ENCODE measurements at regions not wholly inside any gene's neighbourhood (a gene's known extent, or its start where the extent isn't known, plus 50 kb on each side); places are given as distances from the start of the nearest gene placed in this dataset.
A peak's percentile ranks its signal among the peaks of the same experiment; 100 is the strongest.

- ChIA-PET CTCF (no interaction called here), POLR2A (no interaction called here)
- TF ChIP-seq, protein P1, sequence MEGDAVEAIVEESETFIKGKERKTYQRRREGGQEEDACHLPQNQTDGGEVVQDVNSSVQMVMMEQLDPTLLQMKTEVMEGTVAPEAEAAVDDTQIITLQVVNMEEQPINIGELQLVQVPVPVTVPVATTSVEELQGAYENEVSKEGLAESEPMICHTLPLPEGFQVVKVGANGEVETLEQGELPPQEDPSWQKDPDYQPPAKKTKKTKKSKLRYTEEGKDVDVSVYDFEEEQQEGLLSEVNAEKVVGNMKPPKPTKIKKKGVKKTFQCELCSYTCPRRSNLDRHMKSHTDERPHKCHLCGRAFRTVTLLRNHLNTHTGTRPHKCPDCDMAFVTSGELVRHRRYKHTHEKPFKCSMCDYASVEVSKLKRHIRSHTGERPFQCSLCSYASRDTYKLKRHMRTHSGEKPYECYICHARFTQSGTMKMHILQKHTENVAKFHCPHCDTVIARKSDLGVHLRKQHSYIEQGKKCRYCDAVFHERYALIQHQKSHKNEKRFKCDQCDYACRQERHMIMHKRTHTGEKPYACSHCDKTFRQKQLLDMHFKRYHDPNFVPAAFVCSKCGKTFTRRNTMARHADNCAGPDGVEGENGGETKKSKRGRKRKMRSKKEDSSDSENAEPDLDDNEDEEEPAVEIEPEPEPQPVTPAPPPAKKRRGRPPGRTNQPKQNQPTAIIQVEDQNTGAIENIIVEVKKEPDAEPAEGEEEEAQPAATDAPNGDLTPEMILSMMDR (IDR thresholded peaks at IDR 0.05; ENCODE audit: insufficient read depth, low read depth, low read length): no peak
- Histone ChIP-seq H3K36me3 (ENCODE audit: control insufficient read depth, insufficient read depth, low read length) (no peaks in the 10 kb centered on the region), H3K4me3 (ENCODE audit: low read depth, low read length) (no peak overlapping the region), H3K27me3 (ENCODE audit: control insufficient read depth, insufficient read depth, low read length) (no peaks in the 10 kb centered on the region)
- no peak for DNase-seq (ENCODE audit: low read depth)
Observed at GRCh38 chr17:33516645-33517044, 223.6 kb upstream of the ASIC2 start.

DNA sequence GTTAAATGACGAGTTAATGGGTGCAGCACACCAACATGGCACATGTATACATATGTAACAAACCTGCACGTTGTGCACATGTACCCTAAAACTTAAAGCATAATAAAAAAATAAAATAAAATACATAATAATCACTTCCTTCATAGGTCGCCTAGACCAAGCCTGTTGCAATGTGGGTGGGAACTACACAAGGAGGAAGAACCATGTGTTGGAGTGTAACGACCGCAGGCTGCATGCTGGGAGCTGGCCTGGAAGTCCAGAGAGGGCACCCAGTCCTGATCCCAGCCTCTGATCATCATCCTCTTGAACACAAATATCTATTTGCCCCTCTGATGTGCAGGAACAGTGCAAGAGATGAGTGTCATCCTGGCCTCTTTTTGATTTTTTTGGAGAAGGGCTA lies 224.7 kb upstream of the ASIC2 start:
- TF ChIP-seq, protein P1 (IDR thresholded peaks at IDR 0.05; ENCODE audit: insufficient read depth, low read depth, low read length): no peak
- no peaks in the 10 kb centered on the region for H3K27me3 ChIP-seq (ENCODE audit: control insufficient read depth, insufficient read depth, low read length)
- H3K36me3 ChIP-seq (ENCODE audit: control insufficient read depth, insufficient read depth, low read length): no peaks in the 10 kb centered on the region
- ChIA-PET POLR2A (no interaction called here), CTCF (no interaction called here)
- DNase-seq (ENCODE audit: low read depth): no peak
- no peak overlapping the region for H3K4me3 ChIP-seq (ENCODE audit: low read depth, low read length)

DNA sequence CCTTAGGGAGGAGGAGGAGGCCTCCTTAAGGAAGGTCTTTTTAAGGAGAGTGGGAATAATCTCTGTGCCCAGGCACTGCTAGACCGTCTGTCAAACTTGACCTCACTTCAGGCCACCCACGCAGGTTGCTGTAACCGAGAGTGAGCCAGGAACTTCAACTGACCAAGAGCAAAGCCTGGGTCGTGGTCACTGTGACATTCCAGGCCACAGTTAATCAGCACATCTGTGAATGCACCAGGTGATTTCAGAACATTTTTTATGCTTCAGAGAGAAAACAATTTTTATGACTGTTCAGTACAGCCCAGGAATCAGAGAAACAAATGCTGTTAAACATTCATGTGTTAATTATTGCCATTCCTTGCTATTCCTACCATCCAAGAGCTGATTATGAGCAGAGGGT lies 226.6 kb upstream of the ASIC2 start:
- CTCF ChIA-PET: interaction anchor here (0.9 to 2.2 kb wide), 4 partner anchors 8 to 15 kb away, joined by 3 to 10 read pairs (median 5); no protein-coding TSS in a partner anchor
- POLR2A ChIA-PET: no interaction called here
- Histone ChIP-seq H3K36me3 (ENCODE audit: control insufficient read depth, insufficient read depth, low read length) (no peaks in the 10 kb centered on the region), H3K27me3 (ENCODE audit: control insufficient read depth, insufficient read depth, low read length) (no peaks in the 10 kb centered on the region), H3K4me3 (ENCODE audit: low read depth, low read length) (no peak overlapping the region)
- TF ChIP-seq, protein P1 (IDR thresholded peaks at IDR 0.05; ENCODE audit: insufficient read depth, low read depth, low read length): no peak
- DNase-seq (ENCODE audit: low read depth): no peak

DNA sequence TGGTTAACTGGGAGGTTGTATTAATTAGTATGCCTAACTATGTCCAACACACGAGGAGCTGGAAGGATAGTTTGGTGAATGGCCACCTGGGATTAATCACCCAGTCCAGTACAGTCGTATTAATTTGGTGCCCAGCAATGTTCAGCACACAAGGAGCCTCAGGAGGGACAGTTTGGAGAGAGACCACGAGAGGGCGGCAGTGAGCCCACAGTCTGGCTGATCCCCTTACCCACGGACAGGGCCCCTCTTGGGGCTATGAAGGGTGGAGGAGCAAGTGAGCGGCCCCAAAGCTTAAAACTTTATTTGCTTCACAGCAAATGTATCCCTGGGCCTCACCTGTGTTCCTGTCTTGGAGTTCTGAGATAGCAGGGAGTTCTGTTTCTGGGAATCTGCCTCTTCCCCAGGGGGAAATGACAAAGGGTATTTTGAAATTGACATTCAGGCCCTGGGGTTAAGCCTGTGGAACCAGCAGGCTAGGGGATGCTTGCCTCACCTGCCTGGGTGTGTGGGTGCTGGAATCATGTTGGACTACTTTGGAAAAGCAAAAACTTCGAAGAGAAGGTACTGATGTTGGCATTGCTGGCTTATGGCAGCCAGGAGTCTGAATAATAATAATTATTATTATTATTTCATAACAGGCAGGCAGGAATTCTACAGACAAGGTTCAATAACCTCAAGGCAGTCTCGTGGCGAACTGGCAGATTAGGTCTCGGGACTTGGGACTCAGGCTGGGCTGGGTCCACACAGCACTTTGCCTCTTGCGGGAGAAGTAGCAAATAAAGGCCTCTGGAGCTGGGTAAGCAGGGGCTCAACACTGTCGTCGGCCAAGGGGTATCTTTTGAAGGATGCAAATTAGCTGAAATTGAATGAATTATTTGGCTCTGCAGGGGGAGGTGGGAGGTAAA lies 227.6 kb upstream of the ASIC2 start:
- H3K36me3 ChIP-seq (ENCODE audit: control insufficient read depth, insufficient read depth, low read length): no peaks in the 10 kb centered on the region
- H3K27me3 ChIP-seq (ENCODE audit: control insufficient read depth, insufficient read depth, low read length): no peaks in the 10 kb centered on the region
- TF ChIP-seq, protein P1 (IDR thresholded peaks at IDR 0.05; ENCODE audit: insufficient read depth, low read depth, low read length): peak; percentile 69
- no peak overlapping the region for H3K4me3 ChIP-seq (ENCODE audit: low read depth, low read length)
- DNase-seq (ENCODE audit: low read depth): no peak
- CTCF ChIA-PET: interaction anchor here (0.9 to 2.2 kb wide), 6 partner anchors 9 to 379 kb away, joined by 3 to 10 read pairs (median 4); no protein-coding TSS in a partner anchor
- POLR2A ChIA-PET: no interaction called here

DNA sequence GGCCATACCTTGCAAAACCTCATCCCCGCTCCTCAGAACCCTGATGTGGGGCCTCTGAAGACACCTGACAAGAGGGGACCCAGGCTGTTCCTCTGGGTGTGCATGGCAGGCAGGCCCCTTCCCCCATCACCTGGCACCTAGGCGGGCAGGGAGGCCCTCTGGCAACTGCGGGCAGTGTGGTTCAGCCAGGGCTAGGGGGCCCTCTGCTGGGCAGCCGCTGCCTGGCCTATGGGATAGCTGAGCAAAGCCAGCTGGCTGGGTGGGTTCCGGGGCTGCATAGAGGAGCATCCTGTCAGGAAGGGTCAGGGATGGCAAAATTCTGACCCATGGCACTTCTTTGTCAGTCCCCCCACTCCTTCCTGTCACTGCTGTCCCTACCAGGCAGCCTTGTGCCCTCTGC lies 228.7 kb upstream of the ASIC2 start:
- Histone ChIP-seq H3K27me3 (ENCODE audit: control insufficient read depth, insufficient read depth, low read length) (no peaks in the 10 kb centered on the region), H3K4me3 (ENCODE audit: low read depth, low read length) (no peak overlapping the region), H3K36me3 (ENCODE audit: control insufficient read depth, insufficient read depth, low read length) (no peaks in the 10 kb centered on the region)
- CTCF ChIA-PET: interaction anchor here (1.4 to 2.2 kb wide), 2 partner anchors 10 to 380 kb away, joined by 3 to 10 read pairs; no protein-coding TSS in a partner anchor
- no peak for DNase-seq (ENCODE audit: low read depth)
- TF ChIP-seq, protein P1 (IDR thresholded peaks at IDR 0.05; ENCODE audit: insufficient read depth, low read depth, low read length): 0 out of 2 replicates have a peak, but pooled peaks have one; percentile 18
- POLR2A ChIA-PET: no interaction called here
